ENCODE measurements at regions not wholly inside any gene's neighbourhood (a gene's known extent, or its start where the extent isn't known, plus 50 kb on each side); places are given as distances from the start of the nearest gene placed in this dataset.

GRCh38 chr16:86892509-86892908, 314.2 kb downstream of the FOXL1 start:
- TF ChIP-seq CTCF (IDR thresholded peaks at IDR 0.05) (no peak), ATF1 (CRISPR knock-in tag; IDR thresholded peaks at IDR 0.05) (no peak), GRHL2 (CRISPR knock-in tag; IDR thresholded peaks at IDR 0.05; ENCODE audit: insufficient replicate concordance, severe bottlenecking) (no peak), PRDM15 (CRISPR knock-in tag; IDR thresholded peaks at IDR 0.05) (no peak), ATF2 (CRISPR knock-in tag; IDR thresholded peaks at IDR 0.05; ENCODE audit: borderline replicate concordance, low read depth) (no peak), FOXP1 (CRISPR knock-in tag; IDR thresholded peaks at IDR 0.05; ENCODE audit: borderline replicate concordance) (no peak), GABPB1 (CRISPR knock-in tag; IDR thresholded peaks at IDR 0.05) (no peak), ZNF121 (CRISPR knock-in tag; IDR thresholded peaks at IDR 0.05) (no peak), NR3C1 (CRISPR knock-in tag; conservative IDR thresholded peaks at IDR 0.05; ENCODE audit: low read depth) (no peak)
